Stimulated activated CD8-positive, alpha-beta memory T cell treated with anti-CD3 and anti-CD28 coated beads, Interleukin-7, amount 100 ng/mL, for 48 hours (primary cell): ENCODE measurements at regions not wholly inside any gene's neighbourhood (a gene's known extent, or its start where the extent isn't known, plus 50 kb on each side); places are given as distances from the start of the nearest gene placed in this dataset.
"Not testable (repeated sequence)": the region's sequence is repeated elsewhere in the genome, so short reads cannot be mapped to it uniquely, and the experiment has no call there.

Experiments used
- DNase-seq, 2 donors: peaks; one replicate each; pipeline ENCODE4 v3.0.0-alpha.2; 2020; ENCODE audit warnings: low read depth in 1 of 2; ENCODE audit errors: extremely low read depth in 1 of 2

DNA sequence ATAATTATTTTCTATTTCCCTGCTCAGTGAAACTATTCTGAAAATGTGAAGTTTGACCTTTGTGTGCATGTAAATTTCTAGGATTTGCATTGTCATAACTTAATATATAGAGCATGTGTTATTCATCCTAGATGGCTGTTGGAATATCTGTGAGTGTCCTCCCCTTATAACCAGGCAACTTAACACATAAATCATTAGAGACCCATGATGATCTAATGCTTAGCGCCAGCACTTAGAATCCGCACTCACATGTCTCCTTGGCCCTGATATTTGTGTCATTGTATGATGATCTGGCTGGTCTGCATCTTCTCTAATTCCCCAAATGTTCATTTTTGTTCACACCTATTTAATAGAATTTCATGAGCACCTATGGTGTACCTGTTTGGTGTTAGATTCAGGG lies 1354.5 kb downstream of the XPNPEP1 start:
- no peak for DNase-seq

DNA sequence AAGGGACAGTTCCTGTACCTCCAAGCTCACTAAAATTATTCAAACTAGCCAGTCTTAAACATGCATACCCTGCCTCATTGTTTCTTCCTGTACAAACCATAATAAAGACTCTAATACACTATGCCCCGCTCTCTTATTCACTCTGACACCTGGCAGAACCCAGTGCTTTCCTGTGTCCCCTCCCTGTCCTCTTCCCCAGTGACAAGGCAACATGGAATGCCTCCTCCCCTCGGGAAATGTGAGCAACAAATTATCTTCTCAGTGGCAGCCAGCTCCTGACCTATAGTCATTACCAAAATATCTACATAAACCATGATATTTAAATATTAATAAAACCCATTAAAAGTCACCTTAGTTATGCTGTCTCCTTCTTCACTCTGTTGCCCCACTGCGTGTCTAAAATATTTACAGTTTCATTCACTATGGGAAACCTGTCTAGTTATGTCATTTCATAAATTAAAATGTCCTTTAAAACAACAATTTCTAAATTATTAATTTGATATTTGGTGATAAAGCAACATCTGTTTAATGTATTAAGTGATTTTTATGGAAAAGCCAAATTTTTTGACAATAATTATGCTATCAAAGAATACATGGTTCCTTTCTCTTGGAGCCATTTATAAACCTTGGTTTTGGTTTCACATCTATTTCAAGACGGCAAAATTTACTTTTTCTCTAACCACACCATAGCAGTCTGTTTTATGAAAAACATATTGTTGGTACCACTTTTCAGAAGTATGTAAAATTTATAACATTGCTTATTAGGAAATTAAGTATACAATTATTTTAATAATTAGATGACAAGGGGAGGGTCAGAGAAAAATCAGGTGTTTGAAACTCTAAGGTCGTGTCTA lies 1355.2 kb downstream of the XPNPEP1 start:
- DNase-seq = no peak

DNA sequence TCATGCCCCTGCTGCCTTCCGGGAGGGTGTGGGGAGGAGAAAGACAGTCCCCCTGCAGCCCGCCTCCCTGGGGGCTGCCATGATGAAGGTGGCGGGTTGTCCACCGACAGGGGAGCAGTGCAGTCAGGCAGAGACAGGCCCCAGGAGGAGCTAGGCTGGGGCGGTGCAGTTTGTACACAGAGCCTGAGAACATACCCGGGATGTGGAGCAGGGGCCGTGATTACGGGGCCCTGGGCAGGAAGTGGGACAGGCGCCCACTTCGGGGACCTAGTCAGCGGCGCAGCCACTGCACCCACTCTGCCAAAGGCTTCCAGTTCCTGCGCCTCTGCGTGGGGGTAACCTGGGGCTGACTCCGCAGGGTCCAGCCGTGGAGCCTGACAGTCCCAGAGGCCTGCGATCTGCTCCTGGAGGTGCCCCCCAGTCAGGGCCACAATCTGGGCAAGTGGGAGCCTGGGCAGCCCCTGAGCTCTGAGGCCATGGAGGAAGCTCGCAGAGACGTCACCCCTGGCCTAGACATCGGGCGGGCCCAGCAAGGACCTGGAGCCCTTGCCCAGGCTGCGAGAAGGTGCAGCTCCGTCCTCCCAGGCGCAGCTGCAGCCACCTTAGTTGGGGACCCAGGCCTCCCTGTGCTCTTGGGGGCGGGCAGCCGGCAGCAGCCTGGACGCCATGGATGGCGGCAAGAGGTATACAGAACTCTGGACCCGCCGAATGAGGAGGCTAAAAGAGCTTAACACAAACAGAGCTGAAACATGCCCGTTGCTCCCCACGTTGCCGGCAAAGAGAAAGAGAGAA lies 1356.8 kb downstream of the XPNPEP1 start:
- DNase-seq = no peak

DNA sequence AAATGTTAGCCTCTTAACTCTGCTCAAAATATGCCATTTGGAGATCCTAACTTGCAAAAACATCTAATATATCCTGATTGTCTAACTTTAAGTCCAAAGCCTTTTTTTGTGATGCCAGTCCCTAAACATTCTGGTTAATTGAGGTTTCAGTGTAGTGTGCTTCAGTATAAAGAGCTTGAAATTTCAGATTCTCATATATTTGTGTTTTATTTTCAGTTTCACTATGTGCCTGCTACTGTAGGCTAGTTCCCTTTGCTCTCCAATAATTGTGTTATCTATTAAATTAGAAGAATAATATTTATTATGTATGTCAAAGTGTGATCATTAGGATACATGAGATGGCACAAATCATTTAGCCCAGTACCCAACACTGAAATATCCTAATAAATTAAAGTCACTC lies 1361.2 kb downstream of the XPNPEP1 start:
- DNase-seq = no peak

DNA sequence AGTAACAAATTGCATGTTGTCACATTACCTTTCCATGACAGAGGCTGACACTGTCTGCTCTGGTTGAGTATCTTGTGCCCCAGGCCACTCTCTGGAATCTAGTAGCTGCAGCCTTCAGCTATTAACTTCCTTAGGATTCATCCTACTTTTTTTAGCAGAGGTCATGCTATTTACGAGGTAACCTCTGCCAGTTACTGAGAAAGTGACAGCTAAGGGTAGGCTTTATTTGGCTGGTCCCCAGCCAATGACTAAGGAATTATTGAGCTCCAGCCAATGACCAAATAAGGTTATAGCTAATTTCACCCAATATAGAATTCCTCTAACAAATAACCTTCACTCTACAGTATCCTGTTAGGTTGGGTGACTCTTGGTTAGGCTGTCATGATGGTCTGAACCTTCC lies 1361.7 kb downstream of the XPNPEP1 start:
- DNase-seq = no peak

DNA sequence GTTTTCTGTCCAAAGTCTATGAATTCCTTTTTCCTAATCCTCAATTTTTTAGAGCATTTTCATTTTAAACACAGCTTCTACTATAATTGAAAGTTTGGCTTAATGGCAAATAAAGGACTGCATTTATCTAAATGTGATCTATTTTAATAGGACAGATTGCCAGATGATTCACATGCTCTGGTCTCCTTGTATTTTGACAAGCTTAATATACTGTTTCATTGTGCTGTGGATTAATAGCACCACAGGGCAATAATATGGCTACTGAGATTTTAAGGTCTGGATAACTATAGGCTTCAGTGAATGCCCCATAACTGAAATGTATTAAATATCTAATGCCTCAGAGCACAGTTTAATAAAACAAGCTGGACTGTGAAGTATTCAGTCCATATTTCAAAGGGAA lies 1362.8 kb downstream of the XPNPEP1 start:
- no peak for DNase-seq

DNA sequence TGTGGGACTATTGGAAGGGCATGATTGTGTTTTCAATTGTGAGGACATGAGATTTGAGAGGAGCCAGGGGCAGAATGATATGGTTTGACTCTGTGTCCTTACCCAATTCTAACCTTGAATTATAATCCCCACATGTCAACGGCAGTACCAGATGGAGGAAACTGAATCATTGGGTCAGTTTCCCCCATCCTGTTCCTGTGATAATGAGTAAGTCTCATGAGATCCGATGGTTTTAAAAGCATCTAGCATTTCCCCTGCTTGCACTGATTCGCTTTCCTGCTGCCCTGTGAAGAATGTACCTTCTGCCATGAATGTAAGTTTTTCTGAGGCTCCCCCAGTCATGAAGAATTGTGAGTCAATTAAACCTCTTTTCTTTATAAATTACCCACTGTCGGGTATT lies 1367.1 kb downstream of the XPNPEP1 start:
- no peak for DNase-seq

DNA sequence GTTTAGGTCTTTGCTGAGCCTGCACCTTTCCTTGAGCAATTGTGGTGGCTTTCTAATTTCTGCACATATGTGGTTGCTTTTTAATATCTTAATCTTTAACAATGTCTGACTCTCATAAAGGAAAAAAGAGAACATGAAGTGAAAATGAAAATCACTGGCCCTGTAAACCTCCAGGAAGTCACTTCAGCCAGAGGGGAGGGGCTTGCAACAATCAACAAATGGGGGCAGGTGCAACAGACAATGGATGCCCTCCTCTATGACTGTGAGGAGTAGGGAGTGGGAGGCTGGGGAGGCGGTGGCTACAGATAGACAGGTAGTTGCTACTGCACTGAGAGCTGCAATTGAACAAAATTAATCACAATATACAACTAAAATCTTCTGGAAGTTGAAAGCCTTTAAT lies 1377.4 kb downstream of the XPNPEP1 start:
- DNase-seq = no peak

DNA sequence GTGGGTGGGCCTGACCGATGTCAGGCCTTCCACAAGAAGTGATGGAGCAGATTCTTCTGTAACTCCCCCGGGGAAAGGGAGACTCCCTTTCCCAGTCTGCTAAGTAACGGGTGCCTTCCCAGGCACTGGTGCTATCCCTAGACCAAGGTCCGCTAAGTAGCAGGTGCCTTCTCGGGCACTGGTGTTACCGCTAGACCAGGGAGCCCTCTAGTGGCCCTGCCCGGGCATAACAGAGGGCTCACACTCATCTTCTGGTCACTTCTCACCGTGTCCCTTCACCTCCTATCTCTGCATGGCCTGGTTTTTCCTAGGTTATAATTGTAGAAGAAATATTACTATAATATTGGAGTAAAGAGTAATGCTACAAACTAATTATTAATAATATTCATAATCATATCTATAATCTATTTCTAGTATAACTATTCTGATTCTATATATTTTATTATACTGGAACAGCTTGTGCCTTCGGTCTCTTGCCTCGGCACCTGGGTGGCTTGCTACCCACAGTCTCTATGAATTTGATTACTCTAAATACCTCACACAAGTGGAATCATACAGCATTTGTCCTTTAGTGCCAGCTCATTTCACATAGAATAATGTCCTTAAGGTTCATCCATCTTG lies 1378.7 kb downstream of the XPNPEP1 start:
- DNase-seq = peak in 1 of 2 donors; percentile 0

DNA sequence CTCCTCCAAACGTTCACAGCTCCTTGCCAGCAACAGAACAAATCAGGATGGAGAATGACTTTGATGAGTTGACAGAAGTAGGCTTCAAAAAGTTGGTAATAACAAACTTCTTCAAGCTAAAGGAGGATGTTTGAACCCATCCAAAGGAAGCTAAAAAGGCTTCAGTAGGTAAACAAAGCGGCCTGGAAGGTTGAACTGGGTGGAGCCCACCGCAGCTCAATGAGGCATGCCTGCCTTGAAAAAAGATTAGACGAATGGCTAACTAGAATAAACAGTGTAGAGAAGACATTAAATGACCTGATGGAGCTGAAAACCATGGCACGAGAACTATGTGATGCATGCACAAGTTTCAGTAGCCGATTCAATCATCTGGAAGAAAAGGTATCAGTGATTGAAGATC lies 1369.0 kb upstream of the SORCS1 start:
- not testable (repeated sequence) for DNase-seq

DNA sequence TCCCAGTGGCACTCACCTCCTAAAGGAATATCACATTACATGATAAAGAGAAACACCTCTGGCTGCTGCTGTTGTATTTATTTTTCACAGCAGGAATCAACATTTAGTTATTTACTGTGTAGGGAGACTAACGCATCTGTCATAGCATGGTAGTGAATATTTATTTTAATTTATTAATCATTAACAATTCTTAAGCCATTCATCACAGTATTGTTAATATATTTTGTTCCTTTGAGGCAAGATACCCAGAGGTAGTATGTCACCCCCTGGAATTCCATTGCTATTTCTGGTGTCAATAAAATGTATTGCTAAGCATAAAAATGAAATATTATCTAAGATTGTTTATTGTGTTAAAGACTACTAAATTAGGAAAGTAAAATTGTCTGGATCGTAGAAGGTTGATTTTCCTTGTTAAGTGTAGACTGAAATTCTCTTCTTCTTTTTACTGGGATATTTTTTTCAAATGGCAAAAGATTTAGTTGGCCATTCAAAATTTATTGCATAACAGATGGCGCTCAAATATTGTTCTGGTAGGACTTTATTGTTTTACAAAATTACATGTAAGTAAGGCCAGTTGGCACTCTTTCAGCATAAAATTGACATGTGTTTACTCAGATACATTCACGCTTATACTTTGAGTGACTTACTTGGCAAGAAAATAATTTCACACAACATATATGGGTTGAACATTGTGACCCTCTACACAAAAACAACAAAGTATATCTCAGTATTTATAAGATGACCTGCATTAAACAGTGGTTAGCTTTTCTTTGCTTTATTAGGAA lies 1358.7 kb upstream of the SORCS1 start:
- no peak for DNase-seq

DNA sequence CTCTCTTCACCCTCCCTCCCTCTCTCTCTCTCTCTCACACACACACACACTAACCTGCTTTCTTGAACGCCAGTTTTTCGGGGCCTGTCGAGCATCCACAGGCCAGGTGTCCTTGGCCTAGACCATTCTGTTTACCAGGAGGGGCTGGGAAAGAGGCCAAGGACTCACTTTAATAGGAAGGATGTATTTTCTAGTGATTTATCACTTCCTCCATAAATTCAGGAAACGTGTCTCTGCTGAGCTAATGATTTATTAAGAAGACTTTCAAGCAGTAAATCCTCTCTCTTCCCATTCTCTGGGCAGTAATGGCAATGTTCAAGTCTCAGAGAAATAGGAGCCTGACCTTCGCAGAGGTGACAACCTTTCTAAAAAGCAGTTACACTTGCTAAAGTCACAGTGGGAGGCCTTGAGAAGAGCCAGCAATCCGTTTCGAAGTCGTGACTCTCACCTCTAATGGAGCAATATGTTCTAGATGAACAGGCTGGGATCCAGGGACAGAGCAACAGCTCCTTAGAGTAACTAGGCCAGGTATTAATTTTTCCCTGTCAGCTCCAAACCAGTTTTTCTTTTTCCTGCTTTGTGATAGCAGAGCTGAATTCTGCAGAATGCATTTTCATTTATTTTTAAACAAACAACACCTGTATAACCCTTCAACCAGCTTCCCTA lies 1357.5 kb upstream of the SORCS1 start:
- no peak for DNase-seq

DNA sequence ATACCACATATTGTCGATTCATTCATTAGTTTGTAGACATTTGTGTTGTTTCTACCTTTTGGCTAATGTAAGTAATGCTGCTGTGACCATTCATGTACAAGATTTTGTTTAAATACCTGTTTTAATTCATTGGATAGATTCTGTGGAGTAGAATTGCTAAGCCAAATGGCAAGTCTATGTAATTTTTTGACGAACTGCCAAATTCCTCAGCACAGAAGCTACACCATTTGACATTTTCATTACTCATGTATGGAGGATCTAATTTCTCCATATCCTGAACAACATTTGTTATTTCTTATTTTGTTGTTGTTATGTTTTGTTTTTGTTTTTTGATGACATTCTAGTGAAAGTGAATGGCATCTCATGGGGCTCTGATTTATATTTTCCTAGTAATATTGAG lies 1351.3 kb upstream of the SORCS1 start:
- DNase-seq = no peak

DNA sequence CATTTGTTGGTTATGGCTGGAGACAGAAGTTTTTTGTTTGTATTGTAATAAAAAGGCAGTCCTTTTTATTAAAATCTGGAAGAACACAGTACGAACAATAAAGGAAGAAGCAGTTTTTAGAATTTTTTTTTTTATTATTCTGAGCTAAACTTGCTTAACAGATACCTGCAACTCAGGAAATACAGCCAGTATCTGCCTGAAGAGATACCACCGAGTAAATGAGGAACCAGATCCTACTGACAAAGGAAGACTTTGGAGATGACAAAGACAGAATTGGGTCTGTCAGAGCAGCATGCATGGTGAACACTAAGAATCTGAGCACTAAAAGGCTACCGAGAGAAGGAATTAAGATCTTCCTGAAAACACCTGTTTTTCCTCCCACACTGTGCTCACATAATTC lies 1335.9 kb upstream of the SORCS1 start:
- DNase-seq = no peak

DNA sequence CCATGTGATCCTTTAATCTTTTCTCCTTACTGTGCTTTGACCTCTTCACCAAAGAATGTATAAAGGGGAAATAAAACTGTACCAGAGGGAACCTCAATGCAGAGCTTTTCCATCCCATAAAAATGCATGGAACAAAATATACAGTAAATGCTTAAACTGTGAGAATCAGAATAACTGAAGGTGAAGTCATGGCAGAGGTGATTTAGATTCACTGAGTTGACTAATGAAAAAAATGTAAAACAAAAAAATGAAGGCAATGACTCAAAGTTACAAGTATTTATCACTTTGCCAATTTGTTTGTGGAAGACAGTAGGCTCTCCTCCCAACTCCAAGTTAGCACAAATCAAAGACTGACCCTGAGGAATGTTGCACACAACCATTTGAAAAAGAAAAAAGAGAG lies 1331.6 kb upstream of the SORCS1 start:
- no peak for DNase-seq

DNA sequence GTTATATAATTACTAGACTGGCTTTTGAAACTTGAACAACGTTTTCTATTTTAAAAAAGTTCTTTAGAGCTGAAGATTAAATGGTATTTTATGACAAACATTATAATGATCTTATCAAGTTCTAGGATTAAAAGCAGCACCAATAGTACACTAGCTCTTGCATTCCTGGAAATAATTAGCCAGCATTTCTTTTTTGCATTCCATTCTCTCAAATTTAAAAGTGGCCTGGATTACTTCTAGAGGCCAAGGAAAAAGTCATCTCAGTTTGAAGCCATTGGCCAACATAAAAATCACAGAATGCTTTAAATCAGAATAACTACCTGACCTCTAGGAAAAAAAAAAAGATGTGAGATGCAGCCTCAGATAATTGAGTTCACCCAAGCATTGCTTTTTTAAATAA lies 1326.4 kb upstream of the SORCS1 start:
- no peak for DNase-seq

DNA sequence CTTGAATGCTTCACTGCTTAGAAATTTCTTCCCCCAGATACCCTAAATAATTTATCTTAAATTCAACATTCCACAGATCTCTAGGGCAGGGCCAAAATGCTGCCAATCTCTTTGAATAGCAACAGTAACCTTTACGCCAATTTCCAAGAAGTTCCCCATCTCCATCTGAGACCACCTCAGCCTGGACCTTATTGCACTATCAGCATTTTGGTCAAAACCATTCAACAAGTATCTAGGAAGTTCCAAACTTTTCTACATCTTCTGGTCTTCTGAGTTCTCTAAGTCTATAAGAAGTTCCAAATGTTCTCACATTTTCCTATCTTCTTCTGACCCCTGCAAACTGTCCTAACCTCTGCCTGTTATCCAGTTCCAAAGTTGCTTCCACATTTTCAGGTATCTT lies 1306.9 kb upstream of the SORCS1 start:
- no peak for DNase-seq

DNA sequence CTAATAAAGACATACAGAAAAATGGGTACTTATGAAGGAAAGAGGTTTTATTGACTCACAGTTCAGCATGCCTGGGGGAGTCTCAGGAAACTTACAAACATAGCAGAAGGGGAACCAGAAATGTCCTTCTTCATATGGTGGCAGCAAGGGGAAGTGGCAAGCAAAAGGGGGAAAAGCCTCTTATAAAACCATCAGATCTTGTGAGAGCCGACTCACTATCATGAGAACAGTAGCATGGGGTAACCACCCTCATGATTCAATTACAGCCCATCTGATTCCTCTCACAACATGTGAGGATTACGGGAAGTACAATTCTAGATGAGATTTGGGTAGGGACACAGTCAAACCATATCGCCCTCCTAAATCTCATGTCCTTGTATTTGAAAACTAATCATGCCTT lies 1305.4 kb upstream of the SORCS1 start:
- no peak for DNase-seq

DNA sequence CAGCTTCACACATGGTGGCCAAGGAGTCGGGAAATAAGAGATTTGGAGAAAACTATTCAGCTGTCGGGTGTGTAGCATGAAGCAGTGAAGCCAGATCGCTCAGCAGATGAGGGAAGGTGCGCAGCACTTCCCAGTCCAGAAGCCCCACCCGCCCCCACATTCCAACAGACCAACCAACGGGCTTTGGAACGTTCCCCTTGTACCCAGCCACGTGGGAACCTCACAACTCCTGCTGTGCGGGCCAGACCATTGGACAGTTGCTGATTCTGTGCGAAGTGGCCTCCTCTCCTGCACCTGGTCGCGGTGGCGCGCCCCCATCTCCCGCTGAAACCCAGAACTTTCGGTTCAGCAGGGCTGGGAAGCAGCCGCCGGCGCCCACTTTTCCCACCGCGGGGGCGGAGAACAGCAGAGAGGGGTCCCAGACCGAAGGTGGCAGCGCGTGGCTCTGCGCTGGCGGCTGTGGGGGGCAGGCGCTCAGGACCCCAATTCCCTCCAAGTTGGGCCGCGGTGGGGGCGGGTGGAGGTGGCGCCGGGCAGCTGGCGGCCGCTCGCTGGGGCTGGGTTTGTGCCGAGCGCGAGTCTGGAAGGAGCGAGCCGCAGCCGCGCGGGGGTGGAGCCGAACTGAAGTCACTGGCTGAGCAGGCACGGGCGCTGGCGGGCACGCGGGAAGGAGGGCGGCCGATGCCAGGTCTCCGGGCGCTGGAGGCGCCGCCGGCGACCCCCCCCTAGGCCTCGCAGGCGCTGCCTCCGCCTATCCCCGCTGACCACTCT lies 1301.5 kb upstream of the SORCS1 start:
- no peak for DNase-seq

DNA sequence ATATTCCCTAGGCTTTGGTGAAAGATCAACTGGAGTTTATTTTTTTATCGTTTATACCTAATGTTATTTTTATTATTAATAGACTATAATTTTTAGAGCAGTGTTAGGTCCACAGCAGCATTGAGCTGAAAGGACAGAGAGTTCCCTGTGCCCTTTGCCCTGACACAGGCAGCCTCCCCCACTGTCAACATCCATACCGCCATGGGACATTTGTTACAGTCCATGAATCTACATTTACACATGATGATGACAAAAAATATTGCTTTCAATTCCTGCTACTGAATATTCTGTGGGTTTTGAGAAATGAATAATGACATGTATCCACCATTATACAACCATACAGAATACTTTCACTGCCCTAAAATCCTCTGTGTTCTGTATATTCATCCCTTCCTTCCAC lies 1297.5 kb upstream of the SORCS1 start:
- no peak for DNase-seq
